NCI-H2081 (cell line): ENCODE measurements at regions not wholly inside any gene's neighbourhood (a gene's known extent, or its start where the extent isn't known, plus 50 kb on each side); places are given as distances from the start of the nearest gene placed in this dataset.
"Not testable (repeated sequence)": the region's sequence is repeated elsewhere in the genome, so short reads cannot be mapped to it uniquely, and the experiment has no call there.

Source experiments
- DNase-seq, 2 experiments: peaks; one replicate each; lab custom pipeline; 2025; lab: John Stamatoyannopoulos, UW

DNA sequence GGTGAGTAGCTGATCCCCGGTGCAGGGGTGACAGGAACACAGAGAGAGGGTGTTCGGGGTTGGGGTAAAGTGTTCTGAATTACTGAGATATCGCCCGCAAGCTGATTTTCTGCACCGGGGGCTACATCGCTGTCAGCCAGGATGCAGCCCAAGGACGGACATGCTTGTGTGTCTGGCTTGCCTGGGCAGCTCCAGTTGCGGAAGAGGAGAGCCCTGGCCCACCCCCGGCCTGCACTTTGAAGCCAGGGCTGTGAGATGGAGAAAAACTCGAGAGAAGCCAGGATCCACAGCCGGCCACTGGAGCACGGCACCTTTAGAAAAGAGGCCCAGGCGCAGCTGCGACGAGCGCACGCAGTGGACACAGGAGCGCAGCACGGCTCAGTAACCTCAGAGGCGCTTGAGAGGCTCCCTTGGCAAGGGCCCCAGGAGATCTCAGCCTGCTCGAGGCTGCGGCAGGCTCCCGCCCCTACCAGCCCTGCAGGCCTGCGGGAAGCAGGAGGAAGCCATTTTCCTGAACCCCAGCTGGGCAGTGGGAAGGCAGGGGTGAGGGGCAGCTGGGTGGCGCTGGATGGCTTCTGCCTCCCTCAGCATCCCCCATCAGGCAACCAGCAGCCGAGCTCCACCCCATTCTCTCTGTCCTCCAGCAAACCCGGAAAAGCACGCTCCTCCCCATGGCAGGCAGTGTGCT lies 59.2 kb downstream of the C9orf50 start:
- DNase-seq, result no peak

DNA sequence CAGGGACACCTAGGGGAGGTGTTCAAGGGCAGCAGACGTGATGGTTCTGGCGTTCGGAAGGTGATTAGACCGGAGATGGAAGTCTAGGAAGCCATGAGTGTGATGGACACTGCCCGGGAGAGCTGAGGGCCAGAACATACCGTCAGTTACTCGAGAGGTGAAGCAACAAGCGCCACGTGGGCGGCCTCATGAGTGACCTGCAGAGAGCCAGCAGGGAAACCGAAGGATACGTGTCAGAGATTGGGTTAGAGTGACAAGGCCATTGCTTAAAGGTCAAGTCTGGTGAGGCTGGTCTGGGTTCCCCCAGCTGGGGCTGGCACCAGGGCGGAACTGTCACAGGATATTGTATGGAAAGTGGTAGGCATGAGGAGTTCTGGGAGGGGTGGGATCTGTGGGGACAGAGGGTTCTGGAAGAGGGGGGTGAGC lies 60.0 kb downstream of the C9orf50 start:
- DNase-seq, result no peak

DNA sequence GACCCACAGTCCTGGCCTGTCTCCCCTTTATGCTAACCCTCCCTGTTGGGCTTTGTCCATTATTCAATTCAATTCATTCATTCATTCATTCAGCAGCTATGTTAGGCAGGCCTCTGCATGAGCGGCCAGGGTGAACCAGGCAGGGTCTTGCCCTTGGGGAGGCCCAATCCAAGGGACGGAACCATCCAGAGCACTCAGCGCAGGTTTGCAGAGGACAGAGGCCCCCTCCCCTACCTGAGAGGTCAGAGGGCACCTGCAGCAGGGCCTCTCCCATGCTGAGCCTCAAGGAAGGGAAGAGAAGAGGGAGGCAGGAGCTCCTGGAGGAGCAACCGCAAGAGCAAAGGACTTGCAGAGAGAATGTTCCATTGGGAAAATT lies 61.4 kb downstream of the C9orf50 start:
- DNase-seq, result no peak

DNA sequence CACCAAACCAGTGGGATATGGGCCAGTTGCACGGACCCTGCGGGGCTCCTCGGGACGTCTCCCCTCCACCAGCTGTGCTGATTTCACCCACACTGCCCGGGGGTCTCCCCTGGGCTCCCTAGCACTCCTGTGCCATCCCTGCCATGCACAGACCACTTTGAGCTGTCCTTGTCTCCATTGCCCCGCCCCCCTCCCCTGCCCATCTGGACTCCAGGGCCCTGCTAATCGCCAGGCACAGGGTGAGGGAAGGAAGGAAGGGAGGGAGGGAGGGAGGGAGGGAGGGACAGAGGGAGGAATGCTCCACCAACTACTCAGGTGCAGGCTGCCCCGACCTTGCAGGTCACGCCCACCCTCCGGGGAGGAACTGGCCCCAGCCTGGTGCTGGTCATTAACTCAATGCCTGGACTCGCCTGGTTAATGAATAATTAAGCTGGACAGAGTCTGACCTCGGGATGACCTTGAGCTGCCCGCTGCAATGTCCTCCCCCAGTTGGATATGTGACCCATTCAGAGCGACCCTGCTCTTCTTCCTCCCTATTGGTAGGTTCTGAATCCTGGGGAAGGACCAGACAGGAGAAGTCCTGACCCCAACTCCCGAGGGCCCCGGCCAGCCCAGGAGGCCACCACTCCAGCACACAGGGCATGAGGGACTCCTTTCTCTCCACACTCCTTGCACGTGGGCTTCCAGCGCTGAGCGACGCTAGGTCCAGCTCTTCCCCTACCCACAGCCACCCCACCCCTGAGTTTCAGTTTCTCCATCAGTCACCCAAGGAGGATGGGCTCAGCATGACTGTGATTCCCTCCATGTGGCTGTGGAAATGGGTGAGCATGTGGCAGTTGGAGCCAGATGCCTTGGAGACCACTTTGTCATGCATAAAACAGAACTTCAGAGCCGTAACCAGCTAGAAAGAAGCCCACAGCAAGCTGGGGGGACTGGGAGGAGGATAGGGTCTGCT lies 62.1 kb downstream of the C9orf50 start:
- DNase-seq, result no peak

DNA sequence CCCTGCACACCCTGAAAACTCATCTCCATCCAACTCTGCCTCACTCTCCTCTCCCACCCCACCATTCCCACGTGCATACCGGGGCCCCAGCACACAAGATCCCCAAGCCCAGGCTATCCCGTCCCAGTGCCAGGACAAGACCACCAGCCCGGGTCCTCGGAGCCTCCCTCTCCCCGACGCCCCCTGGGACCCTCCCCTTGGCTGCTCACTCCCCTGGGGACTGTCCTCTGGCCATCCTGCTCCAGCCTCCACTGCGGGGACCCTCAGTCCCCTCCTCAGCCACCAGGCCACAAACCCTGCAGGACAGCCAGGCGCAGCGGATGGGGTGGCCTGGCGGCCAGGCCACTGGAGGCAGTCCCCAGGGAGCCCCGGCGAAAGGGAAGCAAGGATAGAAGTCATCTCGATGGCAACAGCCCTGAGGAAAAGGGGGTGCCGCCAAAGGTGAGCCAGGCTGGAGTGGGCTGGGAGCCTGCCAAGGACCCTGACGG lies 62.8 kb downstream of the C9orf50 start:
- DNase-seq, result no peak

DNA sequence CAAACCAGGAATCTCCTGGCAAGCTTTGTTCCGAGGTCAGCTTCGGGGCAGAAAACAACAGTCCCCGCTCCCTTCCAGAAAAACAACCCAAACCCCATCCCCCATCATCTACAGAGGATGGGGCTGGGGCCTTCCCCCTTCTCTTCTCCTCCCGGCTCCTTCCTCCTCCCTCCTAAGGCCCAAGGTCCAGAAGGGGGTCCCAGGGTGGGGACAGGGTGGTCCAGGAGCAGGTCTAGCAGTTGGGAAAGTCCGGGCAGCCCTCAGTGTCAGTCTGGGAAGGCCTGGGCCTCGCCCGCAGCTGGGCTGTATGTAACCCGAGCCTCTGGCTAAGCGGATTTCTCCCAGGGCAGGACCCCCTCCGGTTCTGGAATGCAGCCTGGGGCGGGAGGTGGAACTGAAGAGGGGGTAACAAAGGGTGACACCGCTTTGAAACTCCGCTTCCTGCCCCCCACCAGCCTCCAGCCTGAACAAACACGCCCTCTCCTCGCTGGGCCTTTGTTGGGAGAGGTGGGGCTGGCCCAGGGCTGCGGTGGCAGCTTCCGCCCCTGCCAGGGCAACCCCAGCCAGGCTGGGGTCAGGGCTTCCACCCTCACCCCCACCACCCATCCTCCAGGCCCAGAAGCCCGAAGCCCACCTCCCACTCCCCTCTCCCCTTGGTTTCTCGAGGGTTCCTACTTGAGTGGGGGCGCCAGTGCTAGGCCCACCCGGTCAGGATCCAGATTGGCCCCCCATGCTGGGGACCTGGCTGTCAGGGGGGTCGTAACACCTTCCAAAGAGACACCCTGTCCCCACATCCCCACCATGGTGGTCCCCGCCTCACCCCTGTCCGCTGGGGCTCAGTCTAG lies 63.5 kb downstream of the C9orf50 start:
- peak; percentile 39 to 52 for DNase-seq

DNA sequence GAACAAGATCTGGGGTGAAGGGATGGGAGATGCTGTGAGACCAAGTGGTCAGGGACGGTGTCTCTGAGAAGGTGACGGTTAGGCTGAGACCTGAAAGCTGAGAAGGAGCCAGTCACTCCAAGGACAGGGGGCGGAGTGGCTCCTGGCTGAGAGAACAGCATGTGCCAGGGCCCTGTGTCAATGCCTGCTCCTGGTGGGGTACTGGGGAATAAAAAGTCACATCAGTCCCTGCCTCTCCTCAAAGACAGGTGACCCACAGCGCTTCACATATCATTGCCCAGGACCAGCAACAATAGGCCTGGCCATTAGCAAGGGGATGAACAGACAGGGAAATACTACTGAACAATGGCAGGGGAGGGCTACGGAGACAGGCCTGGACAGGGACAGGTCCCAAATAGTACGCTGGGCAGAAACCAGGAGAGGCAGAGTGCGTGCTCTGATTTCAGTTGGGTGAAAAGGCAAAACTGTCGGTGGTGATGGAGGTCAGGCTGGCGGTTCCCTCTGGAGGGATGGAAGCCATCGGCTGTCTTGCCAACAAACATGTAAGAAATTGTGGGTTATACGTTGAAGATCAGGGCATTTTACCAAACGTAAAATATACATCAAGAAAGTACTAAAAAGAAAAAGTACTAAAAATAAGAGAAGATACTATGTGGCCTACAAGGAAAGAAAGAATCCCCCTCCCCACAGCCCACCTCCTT lies 64.3 kb downstream of the C9orf50 start:
- DNase-seq, result no peak

DNA sequence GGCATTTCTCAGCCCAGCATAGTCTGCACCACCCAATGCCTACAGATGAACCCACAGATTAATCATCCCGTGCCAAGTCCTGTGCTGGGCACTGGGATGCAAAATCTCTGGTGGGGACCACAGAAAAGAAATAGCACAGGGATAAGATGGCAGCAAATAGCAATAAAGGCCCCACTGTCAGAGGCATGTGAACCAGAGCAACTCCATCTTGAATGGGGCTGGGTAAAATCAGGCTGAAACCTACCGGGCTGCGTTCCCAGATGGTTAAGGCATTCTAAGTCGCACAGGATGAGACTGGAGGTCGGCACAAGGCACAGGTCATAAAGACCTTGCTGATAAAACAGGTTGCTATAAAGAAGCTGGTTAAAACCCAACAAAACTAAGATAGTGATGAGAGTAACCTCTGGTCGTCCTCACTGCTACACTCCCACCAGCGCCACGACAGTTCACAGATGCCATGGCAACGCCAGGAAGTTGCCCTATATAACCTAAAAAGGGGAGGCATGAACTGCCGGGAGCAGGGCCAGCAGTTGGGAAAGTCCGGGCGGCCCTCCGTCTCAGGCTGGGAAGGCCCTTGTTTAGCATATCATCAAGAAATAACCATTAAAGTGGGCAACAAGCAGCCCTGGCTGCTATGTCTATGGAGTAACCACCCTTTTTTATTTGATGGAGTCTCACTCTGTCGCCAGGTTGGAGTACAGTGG lies 65.2 kb downstream of the C9orf50 start:
- DNase-seq, result no peak

DNA sequence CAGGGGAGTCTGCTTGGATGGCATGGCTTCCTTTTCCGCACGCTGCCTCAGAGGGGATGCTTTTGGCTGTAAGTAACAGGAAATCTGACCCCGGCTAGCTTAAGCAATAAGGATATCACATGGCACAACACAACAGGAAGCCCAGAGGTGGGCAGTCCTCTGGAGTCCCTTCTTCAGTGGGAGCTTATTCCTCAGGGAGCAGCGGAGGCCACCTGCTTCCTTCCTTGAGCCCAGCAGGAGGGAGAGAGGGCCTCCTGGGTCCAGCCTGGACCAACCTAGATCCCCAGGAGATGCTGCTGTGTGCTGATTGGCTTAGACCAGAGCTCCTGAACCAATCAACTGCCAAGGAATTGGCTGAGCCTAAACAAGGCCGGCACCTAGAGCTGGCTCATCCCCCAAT lies 66.3 kb downstream of the C9orf50 start:
- DNase-seq, result no peak

DNA sequence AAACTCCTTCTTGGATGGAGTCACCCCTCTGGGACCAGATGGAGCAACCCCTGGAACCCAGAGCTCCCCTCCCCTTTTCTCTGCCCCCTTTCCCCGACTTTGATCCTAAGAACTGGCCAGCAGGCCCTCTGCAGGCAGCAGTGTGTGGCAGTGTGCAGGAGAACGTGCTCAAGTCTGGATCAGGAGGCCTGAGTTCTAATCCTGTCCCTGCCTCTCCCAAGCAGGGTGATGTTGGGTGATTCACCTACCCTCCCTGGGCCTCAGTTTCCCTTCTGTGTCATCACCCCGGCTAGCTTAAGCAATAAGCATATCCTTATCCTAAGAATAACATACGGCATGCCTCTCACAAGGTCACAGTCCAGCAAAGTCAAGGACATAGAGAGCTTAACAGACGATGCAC lies 67.6 kb downstream of the C9orf50 start:
- DNase-seq, result no peak

DNA sequence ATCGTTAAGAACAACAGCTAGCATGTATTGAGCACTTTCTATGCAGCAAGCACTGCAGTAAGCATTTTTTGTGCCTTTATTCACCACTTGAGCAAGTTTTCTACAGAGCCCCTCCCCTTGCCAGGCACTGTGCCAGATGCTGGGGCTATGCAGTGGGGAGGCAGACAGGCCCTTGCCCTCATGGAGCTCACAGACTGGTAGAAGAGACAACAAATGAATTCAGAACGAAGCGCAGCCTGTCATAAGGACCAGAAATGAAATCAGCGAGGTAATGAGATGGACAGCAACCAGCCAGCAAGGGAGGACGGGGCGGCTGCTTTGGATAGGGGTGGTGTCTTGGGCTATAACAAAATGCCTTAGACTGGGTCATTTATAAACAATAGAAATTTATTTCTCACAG lies 68.8 kb downstream of the C9orf50 start:
- no peak for DNase-seq

DNA sequence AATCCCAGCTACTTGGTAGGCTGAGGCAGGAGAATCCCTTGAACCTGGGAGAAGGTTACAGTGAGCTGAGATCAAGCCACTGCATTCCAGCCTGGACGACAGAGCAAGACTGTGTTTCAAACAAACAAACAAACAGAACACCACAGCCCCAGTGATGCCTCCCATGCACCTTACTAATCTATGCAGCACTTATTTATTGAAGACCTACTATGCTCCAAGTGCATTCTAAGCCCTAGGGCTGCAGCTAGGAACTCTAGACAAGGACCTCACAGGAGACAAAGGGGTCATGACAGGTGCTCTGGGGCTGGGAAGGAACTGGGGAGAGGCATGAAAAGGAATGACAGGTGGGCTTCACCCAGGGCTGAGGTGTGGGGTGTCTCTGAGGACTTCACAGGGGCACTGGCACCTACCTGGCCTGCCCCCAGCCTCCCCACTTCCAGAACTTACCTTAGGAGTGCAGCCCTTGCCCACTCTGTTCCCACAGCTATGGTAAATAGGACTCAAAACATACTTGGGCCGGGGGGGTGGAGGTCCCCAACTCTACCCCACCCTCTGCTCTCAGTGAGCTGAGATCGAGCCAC lies 69.4 kb downstream of the C9orf50 start:
- DNase-seq, result no peak

DNA sequence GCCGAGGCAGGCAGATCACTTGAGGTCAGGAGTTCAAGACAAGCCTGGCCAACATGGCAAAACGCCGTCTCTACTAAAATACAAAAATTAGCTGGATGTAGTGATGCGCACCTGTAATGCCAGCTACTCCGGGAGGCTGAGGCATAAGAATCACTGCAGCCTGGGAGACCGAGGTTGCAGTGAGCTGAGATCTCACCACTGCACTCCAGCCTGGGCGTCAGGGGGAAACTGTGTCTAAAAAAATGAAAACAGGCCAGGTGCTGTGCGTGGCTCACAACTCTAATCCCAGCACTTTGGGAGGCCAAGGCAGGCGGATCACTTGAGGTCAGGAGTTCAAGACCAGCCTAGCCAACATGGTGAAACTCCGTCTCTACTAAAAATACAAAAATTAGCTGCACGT lies 69.9 kb downstream of the C9orf50 start:
- not testable (repeated sequence) for DNase-seq

DNA sequence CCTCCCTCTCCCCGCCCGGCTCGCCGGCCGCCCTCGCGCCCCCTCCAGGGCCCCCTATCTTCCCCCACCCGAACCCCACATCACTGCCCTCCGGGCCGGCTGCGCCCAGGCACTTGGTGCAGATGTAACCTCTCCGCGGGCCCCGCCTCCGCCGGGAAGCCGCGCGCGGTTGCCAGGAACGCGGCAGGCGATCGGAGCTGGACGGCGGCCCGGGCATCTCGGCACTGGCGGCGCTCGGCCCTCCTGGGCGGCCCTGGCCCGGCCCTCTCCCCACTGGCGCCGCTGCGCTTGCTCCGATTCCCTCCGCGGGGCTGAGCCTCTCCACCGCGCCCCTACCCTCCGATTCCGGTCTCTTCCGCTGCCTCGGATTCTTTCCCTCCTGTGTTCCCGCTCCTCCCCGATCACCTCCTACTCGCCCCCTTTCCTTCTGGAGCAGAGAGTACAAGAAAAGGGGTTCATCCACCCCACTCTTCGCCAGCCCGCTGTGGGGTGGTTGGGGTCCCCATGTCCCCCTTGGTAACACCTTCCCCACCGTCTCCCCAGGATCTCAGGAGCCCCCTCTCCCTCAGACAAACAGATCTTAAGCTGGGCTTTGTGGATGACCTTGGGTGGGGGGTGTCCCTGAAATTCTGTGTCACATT lies 70.6 kb downstream of the C9orf50 start:
- peak; percentile 60 to 82 for DNase-seq

DNA sequence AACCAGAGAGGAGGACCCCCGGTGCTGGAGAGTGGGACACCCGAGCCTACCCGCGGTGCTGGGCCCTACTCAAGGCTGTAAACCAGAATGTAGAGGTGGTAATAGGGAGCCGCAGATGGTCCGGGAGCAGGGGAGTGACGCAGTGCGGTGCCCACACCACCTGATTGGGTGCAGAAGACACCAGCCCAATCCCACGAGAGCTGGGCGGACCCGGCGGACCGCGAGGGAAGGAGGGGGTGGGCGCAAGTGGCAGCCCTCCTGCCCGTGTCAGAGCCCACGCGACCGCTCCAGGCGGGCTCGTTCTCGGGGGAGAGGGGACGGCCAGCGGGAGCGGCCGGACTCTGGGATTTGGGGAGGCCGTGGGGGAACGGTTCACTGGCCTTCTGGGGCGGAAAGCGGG lies 71.2 kb downstream of the C9orf50 start:
- no peak for DNase-seq

DNA sequence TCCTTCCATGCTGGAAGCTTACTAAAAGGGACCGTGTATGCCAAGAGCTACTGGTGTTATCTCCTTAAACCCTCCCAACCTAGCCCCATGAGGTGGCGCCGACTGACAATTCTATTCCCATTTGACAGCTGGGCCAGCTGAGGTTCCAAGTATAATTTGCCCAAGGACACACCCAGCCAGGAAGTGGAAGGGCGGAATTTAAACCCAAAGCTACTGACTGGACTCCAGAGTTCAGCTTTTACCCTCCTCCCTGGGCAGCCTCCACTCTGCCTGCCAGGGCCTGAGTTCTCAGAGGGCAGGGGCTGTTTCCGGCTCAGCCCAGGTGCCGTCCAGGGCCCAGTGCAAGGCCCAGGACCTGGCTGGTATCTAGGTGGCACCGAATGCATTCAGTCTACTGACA lies 71.8 kb downstream of the C9orf50 start:
- DNase-seq, result no peak

DNA sequence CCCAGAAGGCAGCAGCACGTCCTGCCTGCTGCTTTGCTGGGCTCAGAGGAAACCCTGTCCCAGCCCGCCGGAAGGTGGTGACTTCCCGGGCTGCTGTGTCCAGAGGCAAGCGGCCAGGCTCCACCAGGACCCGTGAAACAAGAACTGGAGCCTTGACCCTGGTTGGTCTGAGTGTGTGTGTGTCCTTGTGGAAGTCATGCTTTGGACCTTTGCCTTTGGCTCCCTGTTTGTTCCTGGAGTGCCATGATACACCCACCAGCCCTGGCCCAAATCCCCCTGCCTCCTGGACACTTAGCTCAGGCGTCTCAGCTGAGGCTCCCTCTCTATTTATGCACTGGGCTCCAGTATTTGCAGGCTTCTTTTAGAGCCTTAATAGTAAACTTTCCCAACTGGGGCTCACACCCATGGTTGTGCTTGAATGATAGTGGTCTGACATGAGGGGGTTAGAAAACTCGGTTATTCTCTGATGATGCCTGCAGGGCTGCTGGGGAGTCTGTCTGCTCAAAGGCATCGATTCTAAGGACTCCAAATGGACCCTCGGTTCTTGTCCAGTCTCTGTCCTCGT lies 72.2 kb downstream of the C9orf50 start:
- DNase-seq, result no peak

DNA sequence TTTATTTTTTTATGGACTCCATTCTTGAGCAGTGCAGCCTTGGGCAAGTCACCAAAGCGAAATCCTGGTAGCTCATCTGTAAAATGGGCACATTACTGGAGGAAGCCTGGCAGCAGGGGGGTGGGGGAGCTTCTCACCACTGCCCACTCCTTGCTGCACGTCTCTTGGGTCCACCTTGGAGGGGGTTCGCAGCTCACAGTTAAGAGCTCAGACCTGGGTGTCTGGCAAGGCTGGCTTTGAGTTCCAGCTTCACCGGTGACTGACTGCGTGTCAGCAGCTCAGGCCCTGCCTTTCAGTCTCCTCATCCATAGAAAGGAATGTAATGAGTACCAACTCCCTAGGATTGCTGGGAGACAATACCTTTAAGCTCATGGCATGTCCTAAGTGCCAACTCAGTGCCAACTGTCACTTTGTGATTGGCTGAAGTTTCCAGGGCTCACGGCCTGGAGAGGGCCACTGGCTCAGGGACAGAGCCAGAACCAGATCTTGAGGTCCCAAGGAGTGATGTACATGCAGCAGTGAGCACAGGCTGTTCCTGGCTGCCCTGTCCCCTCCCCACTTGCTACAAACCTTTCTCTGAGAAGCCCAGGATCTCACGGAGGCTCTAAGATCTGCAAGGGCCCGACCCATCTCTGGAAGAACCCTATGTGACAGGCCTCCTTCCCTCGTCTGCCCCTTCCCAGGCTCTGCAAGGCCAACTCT lies 72.9 kb downstream of the C9orf50 start:
- DNase-seq, result no peak

DNA sequence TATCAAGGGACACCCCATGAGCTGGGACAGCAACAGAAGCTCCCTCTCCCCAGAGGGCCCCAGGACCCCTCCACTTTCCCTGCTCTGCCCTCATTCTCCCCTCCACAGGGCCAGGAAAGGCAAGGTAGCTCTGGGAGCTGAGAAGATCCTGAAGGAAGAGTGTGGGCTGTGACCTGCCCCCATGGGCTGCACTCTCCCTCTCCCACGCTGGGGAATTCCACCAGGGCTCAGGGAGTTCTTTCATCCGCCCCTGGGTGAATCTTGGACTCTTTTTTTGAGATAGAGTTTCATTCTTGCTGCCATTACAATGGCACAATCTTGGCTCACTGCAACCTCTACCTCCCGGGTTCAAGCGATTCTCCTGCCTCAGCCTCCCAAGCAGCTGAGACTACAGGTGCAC lies 73.8 kb downstream of the C9orf50 start:
- no peak for DNase-seq
